Pulmonary artery endothelial cell (primary cell): ENCODE measurements at regions not wholly inside any gene's neighbourhood (a gene's known extent, or its start where the extent isn't known, plus 50 kb on each side); places are given as distances from the start of the nearest gene placed in this dataset.
A peak's percentile ranks its signal among the peaks of the same experiment; 100 is the strongest.
"Not testable (repeated sequence)": the region's sequence is repeated elsewhere in the genome, so short reads cannot be mapped to it uniquely, and the experiment has no call there.

ENCODE experiments used
- DNase-seq: peaks from one replicate; pipeline ENCODE4 v3.0.0-alpha.2; 2011; ENCODE audit warnings: low read depth, low spot score

GRCh38 chr16:29578898-29579297, 72.7 kb upstream of the NPIPB12 start:
- not testable (repeated sequence) for DNase-seq

- DNase-seq = not testable (repeated sequence)
These were observed 75.6 kb upstream of the NPIPB12 start for GRCh38 chr16:29581764-29582163.

DNA sequence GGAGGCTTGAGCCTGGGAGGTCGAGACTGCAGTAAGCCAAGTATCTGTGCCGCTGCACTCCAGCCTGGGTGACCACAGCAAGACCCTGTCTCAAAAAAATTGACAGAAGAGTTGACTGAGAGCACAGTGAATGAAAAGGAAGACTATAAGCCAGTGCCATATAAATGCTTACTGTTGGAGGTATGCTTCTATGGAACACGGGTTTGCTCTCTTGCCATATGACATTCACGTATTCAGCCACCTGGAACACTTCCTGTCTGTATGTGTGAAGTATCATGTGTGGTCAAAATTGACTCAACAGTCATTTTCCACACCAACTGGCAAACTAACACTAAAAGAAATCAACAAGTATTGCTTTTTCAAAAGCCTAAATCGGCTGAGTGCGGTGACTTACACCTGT, 71.1 kb upstream of the SPN start:
- DNase-seq = not testable (repeated sequence)

DNA sequence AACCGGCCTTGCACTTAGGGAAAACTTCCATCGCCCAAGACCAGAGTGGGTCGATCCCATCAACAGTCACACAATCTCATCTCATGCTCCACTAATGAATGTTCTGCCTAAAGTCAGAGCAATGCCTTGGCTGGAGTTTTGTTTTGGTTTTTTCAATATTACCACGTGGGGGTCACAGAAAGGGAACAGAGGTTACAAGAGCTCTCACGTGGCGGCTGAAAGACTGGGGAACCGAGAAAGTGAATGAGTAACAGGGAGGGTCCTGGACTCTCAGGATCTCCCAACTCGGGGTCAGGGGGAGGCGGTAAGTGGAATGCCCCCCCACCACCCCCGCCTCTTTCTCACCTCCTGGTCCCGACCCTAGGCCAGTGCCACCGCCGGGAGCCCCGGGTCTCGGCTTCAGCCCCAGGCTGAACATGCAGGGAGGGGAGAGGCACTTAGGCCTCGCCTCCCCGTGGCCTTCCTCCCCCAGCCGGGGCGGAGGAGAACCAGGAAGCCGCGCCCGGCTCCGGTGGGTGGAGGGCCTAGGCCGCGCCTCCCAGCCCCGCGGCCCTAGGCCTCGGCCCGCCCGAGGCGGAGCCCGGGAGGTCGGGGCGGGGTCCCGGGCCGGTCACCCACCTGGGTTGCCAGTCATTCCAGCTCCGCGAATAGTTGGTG, 68.7 kb upstream of the SPN start:
- DNase-seq = not testable (repeated sequence)

DNA sequence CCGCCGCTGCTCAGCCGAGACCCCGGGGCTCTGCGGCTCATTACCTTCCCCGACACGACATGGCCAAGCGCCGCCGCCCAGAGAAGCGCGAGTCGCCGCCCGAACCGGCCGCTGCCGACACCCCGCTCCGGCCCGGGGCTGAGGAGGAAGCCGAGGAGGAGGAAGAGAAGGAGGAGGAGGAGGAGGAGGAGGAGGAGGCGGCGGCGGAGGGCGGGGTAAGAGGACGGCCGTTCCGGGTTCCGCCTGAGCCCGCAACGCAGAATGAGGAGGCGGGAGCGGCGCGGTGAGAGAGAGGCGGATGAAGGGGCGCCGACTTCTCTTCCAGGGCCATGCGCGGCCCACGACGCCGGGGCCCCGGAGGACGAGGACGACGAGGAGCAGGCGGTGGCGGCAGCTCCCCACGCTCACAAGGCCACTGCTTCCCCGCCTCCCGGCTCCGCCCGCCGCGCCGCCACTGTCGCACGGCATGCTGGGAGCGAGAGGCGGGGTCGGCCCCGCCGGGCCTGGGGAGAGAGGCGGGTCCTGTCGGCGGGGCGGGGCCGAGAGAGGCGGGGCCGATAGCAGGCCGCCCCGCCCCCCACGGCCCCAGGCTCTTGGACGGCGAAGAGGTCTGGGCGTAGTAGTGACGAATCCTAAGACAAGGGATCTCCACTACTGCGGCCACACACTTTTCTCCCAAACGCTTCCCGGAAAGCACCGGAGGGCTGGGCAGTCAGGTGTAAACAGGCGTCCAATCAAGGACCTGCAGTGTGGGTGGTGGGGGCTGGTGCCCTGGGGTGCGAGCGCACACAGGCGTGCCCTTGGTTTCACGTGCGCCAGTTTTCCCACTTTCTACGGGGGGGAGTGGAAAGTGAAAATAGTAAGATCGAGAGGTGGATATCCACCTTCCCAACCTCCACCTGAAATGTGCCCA, 67.9 kb upstream of the SPN start:
- peak; percentile 43 for DNase-seq

- DNase-seq = not testable (repeated sequence)
These were observed 66.0 kb upstream of the SPN start for GRCh38 chr16:29597030-29597429.

DNA sequence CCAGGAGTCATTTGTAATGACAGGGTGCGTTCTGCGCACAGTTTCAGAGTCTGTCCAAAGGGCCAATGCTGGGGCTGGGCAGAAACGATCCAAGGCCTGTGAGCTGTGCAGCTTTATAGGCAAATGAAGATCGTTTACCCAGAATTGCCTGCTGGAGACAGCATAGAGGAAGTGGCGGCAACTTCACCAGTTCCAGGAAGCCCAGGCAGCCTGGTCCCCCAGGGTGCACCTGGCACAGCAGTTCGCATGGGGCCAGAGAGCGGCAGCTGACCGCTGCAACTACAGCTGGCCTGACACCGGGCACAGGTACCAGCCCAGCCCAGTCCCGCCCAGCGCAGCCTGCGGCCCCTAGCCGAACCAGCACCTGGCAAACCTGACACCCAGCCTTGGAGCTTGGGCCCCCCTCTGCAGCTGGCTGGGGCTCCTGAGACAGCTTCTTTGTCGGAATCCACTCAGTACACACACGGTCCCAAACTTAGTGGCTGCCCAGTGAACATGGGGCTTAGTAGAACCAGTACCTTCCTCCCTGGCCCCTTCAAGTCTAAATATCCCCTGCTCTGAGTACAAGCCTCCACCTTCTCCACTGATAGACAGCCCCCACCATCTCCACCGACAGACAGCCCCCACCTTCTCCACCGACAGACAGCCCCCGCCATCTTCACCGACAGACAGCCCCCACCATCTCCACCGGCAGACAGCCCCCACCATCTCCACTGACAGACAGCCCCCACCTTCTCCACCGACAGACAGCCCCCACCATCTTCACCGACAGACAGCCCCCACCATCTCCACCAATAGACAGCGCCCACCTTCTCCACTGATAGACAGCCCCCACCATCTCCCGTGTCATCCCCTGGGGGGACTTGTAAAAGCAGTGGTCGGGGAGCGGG, 62.7 kb upstream of the SPN start:
- DNase-seq = not testable (repeated sequence)

- not testable (repeated sequence) for DNase-seq
These were observed 60.8 kb upstream of the SPN start for GRCh38 chr16:29602247-29602625.

DNA sequence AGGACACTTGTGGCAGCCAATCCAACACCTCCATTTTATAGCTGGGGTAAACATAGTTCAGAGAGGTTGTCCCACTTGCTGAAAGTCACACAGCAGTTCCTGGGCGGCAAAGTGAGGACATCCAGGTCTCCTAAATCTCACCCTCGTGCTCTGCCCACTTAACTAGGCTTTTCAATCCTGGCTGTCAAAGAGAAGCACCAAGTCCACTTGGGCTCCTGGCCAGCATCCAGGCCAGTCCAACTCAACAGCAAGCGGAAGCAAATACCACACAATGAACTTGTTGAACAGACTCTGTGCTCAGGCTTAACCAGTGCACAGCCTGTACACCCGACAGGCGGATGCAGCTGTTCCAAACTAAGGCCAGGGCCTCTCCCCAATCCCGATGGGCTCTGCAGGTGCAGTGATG, 60.4 kb upstream of the SPN start:
- DNase-seq = not testable (repeated sequence)

DNA sequence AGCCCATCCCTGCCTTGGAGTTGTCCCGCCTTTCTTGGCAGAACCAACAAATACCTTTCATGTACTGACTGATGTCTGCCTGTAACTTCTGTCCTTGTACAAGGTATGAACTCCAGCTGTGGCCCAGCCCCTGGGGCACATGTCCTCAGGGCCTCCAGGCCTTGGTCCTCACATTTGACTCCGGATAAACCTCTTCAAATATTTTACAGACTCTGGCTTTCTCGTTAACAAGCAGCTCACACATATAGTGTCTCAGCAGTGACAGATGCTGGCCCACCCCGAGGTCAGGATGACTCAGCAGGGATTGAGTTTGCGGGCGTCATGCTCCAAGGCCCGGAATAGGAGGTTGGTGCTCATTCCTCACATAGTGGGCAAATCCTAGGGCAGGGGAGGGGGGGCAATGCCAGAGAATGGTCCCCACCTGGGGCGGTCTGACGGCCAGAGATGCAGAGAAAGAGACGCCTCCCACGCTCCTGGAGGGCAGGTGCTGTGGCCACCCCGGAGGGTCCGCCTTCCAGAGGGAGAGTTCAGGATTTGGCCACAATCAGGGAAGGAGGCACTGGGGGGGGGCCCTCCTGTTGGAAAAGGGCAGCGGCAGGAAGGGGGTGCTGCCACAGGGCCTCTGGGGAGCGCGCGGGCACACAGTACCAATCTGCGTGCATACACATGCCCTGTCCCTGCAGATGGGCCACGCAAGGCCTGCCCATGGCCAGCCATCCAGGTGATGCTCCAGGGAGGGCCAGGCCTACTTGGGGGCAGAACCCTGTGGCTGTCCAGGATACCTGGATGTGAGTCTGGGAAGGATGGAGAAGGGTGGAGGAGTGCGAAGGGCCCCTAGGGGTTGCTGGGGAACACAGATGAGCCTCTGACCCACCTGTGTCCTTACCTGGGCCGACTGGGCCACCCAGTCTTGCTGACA, 58.2 kb upstream of the SPN start:
- DNase-seq = not testable (repeated sequence)

DNA sequence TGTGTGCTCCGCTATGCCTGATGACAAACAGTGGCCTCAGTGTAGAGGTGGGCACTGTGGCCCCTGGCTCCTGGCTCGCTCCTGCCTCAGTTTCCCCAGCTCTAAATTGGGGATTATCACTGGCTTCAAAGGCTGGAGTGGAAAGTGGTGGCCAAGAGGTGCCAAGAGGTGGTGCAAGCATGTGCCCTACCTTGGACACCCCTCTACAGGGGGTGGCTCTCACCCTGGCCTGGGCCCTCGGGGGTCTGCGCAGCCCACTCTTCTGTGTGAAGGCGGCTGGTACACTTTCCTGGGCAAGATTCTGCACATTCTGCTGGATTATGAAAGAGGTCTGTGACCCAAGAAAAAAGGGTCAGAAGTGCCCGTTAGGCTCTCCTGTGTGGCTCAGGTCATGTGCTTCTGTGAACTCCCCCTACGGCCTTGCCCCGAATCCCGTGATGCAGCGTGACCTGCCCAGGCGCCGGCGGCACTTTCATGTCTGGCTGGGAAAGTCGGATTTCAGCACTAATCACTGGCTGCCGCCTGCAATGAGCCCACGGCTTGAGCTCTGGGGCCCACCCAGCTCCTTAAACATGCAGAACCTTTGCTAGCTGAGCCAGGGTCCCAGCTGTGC, 57.3 kb upstream of the SPN start:
- DNase-seq = not testable (repeated sequence)

GRCh38 chr16:29606669-29607427, 56.2 kb upstream of the SPN start:
- not testable (repeated sequence) for DNase-seq

DNA sequence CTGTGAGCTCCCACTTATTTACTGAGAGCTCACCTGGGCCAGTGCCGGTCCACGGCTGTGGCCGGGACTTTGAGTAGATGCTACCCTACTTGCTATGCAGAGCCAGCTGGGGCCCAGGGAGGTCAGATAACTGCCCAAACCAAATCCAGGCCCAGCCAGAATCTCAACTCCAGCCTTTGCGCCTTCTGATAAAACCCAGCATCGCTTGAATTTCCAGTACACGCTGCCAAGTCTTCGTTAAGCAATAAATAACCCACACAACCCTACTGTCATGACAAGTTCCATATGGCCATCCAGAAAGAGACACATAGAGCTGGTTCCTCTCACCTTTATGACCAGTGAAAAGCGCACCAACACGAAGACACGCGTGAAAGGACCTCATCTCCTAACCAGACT, 55.6 kb upstream of the SPN start:
- DNase-seq = not testable (repeated sequence)

DNA sequence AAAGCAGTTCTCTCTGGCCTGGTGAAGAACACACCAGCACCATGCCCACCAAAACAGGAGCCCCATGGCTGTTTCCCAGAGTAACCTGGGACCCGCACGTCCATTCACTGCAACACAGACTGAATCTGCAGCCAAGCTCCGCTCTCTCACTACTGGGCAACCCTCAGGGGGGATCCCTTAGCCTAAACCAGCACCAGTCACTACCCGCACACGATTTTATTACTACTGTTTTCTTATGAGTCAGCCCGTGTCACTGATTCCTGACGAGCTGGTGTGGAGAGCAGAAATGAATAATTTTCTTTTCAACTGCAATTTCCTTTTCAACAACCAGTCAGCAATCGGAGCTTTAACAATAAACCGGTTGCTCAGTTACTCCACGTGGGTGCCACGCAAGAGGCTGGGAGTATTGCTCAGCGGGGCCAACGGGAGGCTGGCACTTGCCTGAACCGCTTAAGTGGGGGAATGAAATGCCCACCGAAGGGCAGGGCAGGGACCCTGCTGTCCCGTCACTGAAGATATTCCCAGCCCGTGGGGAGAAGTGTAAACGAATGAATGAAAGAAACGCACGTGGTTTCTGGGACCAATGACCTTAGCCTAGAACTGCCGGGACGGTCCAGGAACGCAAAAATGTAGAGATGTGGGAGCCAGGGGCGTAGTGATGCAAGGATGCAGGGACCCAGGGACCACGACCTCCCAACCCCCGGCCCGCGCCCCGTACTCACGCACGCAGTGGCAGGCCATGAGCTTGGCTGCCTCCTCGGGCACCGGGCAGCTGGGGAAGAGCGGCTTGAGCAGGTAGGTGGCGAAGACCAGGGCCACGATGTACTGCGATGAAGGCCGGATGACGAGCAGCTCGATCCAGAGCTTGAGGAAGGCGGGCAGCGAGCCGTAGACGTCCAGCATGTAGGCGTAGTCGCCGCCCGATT, 50.4 kb upstream of the SPN start:
- DNase-seq = not testable (repeated sequence)
